Adrenal gland (tissue), 9 donors: ENCODE measurements at regions not wholly inside any gene's neighbourhood (a gene's known extent, or its start where the extent isn't known, plus 50 kb on each side); places are given as distances from the start of the nearest gene placed in this dataset.

ENCODE experiments used
- DNase-seq, 7 donors: peaks; one replicate each; pipeline ENCODE4 v3.0.0-alpha.2; 2019 to 2020
- H3K27ac ChIP-seq, 5 donors: fragments of 200-600 bp; sonication (generic) in 4 of 5; 1 replicate in 3 of 5; 2 replicates in 2 of 5; pipeline versions ENCODE4 v1.5.1 to v1.8.0; 2016 to 2020; ENCODE audit warnings: mild to moderate bottlenecking in 1 of 5
- H3K27me3 ChIP-seq: fragments of 200-600 bp; 2 replicates; pipeline ENCODE4 v1.8.0; 2021
- H3K36me3 ChIP-seq, 2 donors: fragments of 200-600 bp; replicated peaks in 1 of 2; 1 replicate in 1 of 2; 2 replicates in 1 of 2; pipeline versions ENCODE4 v1.5.1 to v1.8.0; 2018 to 2022
- H3K4me1 ChIP-seq, 2 donors: fragments of 200-600 bp; replicated peaks in 1 of 2; 1 replicate in 1 of 2; 2 replicates in 1 of 2; pipeline versions ENCODE4 v1.5.1 to v1.8.0; 2018 to 2021
- H3K4me3 ChIP-seq, 4 donors: fragments of 200-600 bp; sonication (generic) in 3 of 4; one replicate each; pipeline ENCODE4 v1.5.1; 2016 to 2018
- H3K9me3 ChIP-seq, 3 donors: fragments of 200-600 bp; sonication (generic) in 1 of 3; replicated peaks in 1 of 3; 1 replicate in 2 of 3; 2 replicates in 1 of 3; pipeline versions ENCODE4 v1.5.1 to v1.8.0; 2016 to 2021
- CTCF ChIP-seq, 6 experiments: fragments of 450-650 bp in 4 of 6; fragments of 200-600 bp in 2 of 6; sonication (generic) in 1 of 6; IDR thresholded peaks; 1 replicate in 5 of 6; 2 replicates in 1 of 6; pipeline versions ENCODE4 v1.5.1 to v1.8.0; 2016 to 2021; ENCODE audit warnings: antibody characterized with exemption in 6 of 6, mild to moderate bottlenecking in 2 of 6, moderate library complexity in 1 of 6
- POLR2A ChIP-seq, 2 donors: fragments of 450-650 bp; IDR thresholded peaks; one replicate each; pipeline ENCODE4 v1.6.1; 2017; ENCODE audit warnings: antibody characterized with exemption in 2 of 2, mild to moderate bottlenecking in 2 of 2, moderate library complexity in 1 of 2
- WGBS, 4 donors: extraction: QIAGEN DNeasy Blood & Tissue Kit in 2 of 4; methylation state at CpG; one replicate each; pipeline versions ENCODE4 v1.1.5 to v1.1.7; 2013 to 2017; 5-methylcytosine and 5-hydroxymethylcytosine counted together
- intact Hi-C, 2 donors: fragments of 100-400 bp; cut with DNase I; formaldehyde crosslinking; loops; one replicate each; pipeline versions ENCODE4 v1.14.1 to v1.15.0; 2022 to 2023
- donor health status: healthy with polysubstance abuse.
- donor health status: Bipolar disorder and iron deficiency.
- donor health status: DM: yes; HTN: yes; CAD: no.
- donor health status: DM: no; HTN: no; CAD: no.
- donor health status: DM: no; HTN: no; CAD: no.

GRCh38 chr7:38002689-38003088 lies 82.2 kb downstream of the EPDR1 start:
- H3K36me3 ChIP-seq = no peaks in the 10 kb centered on the region
- H3K4me1 ChIP-seq = peaks cover 13 to 18% of the 10 kb centered on the region in 2 donors
- TF ChIP-seq CTCF (IDR thresholded peaks at IDR 0.05) = no peak
- no peak for TF ChIP-seq POLR2A (IDR thresholded peaks at IDR 0.05)
- no peak overlapping the region for H3K27ac ChIP-seq
- intact Hi-C loops = no loop called here
- no peaks in the 10 kb centered on the region for H3K9me3 ChIP-seq
- DNase-seq = no peak
- WGBS, 4 donors = 57 to 65% (median 58%) methylated on average over 3 of the region's 3 CpGs
- no peak overlapping the region for H3K4me3 ChIP-seq
- H3K27me3 ChIP-seq = no peaks in the 10 kb centered on the region

GRCh38 chr7:38006559-38006958 lies 86.1 kb downstream of the EPDR1 start:
- no peak for TF ChIP-seq POLR2A (IDR thresholded peaks at IDR 0.05)
- TF ChIP-seq CTCF (IDR thresholded peaks at IDR 0.05) = no peak
- intact Hi-C loops = no loop called here

GRCh38 chr7:38007096-38007495 lies 86.7 kb downstream of the EPDR1 start:
- Histone ChIP-seq H3K4me1 (no peaks in the 10 kb centered on the region), H3K36me3 (no peaks in the 10 kb centered on the region), H3K9me3 (peaks cover 0 to 8% (median 0%) of the 10 kb centered on the region in 3 donors), H3K27ac (no peak overlapping the region), H3K4me3 (no peak overlapping the region), H3K27me3 (no peaks in the 10 kb centered on the region)
- TF ChIP-seq CTCF (IDR thresholded peaks at IDR 0.05) = no peak
- TF ChIP-seq POLR2A (IDR thresholded peaks at IDR 0.05) = no peak
- intact Hi-C loops = no loop called here
- DNase-seq = no peak

More at GRCh38 chr7:38006559-38006958, 86.1 kb downstream of the EPDR1 start:
- no peak for DNase-seq
- H3K9me3 ChIP-seq = peaks cover 0 to 8% (median 0%) of the 10 kb centered on the region in 3 donors
- H3K36me3 ChIP-seq = no peaks in the 10 kb centered on the region
- H3K27ac ChIP-seq = no peak overlapping the region
- no peaks in the 10 kb centered on the region for H3K27me3 ChIP-seq
- no peaks in the 10 kb centered on the region for H3K4me1 ChIP-seq
- WGBS, 4 donors = 87 to 91% (median 88%) methylated on average over 2 of the region's 2 CpGs
- H3K4me3 ChIP-seq = no peak overlapping the region

- no peak overlapping the region for H3K27ac ChIP-seq
- peaks cover 0 to 8% (median 0%) of the 10 kb centered on the region in 3 donors for H3K9me3 ChIP-seq
- no peaks in the 10 kb centered on the region for H3K27me3 ChIP-seq
- DNase-seq = no peak
- H3K4me3 ChIP-seq = no peak overlapping the region
- WGBS, 4 donors = 78 to 89% (median 81%) methylated on average over 3 of the region's 3 CpGs
- no peaks in the 10 kb centered on the region for H3K36me3 ChIP-seq
- H3K4me1 ChIP-seq = no peaks in the 10 kb centered on the region
- TF ChIP-seq POLR2A (IDR thresholded peaks at IDR 0.05) = no peak
- no peak for TF ChIP-seq CTCF (IDR thresholded peaks at IDR 0.05)
- intact Hi-C loops = no loop called here
These were observed 92.8 kb downstream of the EPDR1 start for GRCh38 chr7:38013246-38013645.
